Renal cortical epithelial cell (primary cell): ENCODE measurements at regions not wholly inside any gene's neighbourhood (a gene's known extent, or its start where the extent isn't known, plus 50 kb on each side); places are given as distances from the start of the nearest gene placed in this dataset.
A peak's percentile ranks its signal among the peaks of the same experiment; 100 is the strongest.

Experiments
- DNase-seq: peaks from one replicate; pipeline ENCODE4 v3.0.0-alpha.2; 2011; ENCODE audit warnings: low read depth

DNA sequence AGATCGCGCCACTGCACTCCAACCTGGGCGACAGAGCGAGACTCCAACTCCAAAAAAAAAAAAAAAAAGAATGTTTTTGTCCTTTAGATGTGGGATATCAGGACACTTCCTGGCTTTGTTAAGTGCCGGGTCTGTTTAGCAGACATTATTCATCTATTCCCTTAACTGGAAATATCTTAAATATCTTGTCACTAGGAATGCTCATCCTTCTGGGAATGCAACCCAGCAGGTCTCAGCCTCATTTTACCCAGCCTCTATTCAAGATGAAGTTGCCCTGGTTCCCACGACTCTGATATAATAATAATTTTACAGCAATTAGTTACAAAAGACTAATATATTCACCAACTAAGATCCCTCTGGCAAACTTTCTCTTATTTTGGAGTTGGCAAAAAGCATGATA, 260.9 kb upstream of the SLITRK3 start:
- no peak for DNase-seq

DNA sequence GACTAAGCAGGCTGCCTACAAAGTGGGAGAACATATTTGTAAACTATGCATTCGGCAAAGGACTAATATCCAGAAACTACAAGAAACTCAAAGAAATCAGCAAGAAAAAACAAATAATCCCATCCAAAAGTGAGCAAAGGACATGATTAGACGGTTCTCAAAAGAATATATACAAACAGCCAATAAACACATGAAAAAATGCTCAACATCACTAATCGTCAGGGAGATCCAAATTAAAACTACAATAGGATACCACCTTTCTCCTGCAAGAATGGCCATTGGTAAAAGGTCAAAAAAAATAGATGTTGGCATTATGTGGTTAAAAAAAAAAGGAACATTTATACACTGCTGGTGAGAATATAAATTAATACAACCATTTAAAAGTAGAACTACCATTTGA, 259.6 kb upstream of the SLITRK3 start:
- DNase-seq = no peak

DNA sequence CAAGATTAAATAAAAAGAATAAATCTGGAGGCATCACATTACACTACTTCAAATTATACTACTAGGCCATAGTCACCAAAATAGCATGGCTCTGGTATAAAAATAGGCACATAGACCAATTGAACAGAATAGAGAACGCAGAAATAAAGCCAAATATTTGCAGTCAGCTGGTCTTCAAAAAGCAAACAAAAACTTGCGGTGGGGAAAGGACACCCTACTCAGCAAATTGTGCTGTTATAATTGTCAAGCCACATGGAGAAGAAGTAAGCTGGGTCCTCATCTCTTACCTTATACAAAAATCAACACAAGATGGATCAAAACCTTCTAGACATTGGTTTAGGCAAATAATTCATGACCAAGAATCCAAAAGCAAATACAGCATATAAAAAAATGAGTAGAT, 259.2 kb upstream of the SLITRK3 start:
- no peak for DNase-seq

DNA sequence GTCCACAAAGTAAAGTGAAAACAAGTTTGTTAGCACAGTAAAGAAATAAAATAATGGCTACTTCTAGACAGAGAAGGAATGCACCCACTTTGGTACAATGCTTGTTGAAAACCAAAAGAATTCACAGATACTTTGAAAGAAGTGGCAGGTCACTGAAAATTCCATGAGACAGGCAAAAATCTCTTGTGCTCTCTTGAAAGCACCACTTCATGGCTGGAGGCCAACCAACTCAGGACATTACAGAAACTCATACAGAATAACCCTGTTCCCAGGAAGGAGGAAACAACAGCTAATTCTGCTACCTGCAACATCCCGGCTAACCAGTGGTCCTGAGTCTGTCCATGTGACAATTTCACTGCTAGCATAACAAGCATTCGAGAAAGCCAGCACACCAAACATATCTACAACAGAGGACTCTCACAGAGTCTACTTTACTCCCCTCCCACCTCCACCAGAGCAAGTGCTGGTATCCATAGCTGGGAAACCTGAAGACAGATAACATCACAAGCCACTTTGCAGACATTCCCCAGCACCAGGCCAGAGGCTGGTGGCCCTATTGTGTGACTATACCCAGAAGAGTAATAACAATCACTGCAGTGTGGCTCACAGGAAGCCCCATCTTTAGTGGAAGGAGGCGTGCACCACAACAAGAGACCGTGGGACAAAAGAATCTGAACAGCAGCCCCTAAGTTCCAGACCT, 255.3 kb upstream of the SLITRK3 start:
- DNase-seq = no peak

DNA sequence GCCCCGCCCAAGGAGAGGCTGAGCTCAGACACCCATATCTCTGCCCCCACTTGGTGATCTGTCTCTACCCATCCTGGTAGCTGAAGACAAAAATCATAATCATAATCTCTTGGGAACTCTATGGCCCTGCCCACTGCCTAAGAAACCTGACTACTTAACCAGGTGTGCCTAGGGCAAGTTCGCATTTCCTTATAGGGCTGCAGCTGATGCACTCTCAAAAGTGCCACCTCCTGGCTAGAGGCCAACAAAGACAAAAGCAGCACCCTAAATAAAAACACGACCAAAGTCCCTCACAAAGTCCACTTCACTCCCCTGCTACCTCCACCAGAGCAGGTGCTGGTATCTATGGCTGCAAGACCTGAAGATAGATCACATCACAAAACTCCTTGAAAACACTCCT, 250.4 kb upstream of the SLITRK3 start:
- no peak for DNase-seq

DNA sequence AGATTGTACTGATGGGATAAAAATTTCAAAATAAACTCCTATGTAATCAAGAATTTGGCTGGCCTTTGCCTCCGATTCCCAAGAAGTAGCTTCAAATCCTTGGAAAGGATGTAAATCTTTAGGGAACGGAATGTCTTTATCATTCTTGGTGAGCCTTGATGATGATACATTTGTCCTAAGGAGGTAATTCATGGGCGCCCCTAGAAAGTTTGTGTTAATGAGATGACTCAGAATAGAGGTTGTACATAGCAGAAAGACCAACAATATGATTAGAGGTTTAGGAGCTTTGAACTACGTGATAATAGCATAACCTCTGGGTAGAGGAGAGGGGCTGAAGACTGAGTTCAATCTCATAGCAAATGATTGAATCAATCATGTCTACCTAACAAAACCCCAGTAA, 248.6 kb upstream of the SLITRK3 start:
- no peak for DNase-seq

DNA sequence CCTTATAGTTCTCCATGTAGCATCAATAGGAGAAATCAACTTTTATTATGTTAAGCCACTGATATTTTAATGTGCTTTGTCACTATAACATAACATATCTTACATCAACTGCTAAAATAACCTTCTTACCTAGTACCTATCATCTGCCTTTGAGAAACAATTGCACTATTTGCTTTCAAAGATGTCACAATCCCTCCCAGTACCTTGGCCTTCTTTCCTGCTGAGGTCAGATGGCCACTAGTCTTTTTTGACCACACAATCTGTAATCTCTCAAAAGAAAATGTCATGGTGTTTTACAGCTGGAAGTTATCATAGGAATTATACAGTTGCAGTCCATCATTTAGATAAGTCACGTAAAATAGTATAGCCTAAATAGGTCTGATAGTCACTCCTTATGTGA, 247.5 kb upstream of the SLITRK3 start:
- no peak for DNase-seq

DNA sequence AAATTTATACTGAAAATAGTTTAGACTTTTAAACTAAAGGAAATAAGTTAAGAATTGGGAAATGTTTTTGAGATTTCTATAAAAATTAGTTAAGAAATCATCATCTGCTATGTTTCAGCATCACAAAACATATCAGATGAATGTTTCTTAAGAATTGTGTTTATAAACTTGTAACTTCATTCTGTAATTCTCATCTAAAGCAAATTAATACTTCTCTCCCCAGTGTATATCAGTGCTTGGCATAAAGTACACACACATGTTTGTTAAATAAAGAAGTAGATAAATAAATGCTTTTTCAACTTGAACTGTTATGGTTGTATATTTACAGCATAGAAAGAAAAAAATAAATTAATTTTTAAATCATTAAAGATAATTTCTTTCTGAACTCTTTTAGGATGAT, 245.9 kb upstream of the SLITRK3 start:
- DNase-seq = no peak

DNA sequence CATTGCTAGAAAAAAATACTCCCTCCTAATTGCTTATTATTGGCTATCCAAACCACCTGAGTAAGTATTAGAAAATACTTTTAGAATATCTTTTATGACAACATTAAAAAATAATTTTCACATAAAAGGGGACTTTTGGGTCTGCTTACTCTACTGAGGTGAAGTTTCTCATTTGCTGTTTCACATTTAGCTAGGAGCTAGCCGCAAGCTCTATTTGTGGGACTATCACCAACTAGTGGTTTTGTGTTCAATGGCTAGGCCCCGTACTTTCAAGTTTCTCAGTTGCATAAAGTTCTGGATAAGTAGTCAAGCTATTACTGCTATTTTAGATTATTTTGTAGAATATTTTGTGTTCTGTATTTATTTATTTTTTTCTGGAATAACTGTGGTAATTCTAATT, 244.2 kb upstream of the SLITRK3 start:
- DNase-seq = no peak

DNA sequence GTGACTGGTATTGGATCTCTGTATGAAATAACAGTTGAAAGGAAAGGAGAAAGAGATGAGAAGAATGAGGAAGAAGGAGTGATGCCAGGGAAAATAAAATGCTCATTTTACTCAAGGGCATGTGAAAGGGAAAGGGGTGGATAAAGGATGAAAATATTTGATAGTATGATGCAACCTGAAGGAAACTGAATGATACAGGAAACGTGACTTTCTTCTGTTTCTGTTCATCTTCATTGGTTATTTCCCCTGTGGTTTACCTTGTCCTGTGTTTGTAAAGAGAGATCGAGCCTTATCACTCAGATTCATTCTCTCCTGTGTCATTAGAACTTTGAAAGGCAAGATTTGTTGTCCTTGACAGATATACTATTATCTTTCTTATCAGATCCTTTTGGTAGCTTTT, 243.6 kb upstream of the SLITRK3 start:
- DNase-seq = no peak

DNA sequence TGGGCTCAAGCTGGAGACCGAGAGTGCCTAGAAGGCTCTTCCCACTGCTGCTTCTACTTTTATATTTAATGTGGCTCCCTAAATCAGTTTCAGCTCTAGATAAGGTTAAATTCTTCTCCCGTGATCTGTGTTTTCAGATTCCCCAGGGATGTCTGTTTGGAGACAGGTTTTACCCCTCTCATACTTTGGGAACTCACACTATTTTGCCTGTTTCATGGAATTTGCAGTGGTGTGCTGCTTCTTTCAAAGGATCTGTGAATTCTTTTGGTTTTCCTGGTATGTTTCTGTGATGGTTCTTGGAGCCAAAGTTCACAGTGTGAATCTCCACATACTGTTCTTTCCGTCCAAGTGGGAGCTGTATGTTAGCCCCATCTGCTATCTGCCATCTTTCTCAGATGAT, 238.3 kb upstream of the SLITRK3 start:
- DNase-seq = no peak

DNA sequence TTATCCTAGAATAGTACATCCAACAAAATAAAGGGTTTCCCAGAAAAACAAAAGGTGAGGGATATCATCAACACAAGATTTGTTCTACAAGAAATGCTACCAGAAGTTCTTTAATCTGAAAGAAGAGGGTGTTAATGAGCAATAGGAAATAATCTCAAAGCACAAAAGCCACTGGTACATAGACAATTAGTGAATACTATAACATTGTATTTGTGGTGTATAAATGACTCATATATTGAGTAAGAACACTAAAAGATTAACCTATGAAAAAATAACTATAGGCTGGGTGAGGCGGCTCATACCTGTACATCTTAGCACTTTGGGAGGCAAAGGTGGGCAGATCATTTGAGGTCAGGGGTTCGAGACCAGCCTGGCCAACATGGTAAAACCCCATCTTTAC, 210.2 kb upstream of the SLITRK3 start:
- peak; percentile 59 for DNase-seq

DNA sequence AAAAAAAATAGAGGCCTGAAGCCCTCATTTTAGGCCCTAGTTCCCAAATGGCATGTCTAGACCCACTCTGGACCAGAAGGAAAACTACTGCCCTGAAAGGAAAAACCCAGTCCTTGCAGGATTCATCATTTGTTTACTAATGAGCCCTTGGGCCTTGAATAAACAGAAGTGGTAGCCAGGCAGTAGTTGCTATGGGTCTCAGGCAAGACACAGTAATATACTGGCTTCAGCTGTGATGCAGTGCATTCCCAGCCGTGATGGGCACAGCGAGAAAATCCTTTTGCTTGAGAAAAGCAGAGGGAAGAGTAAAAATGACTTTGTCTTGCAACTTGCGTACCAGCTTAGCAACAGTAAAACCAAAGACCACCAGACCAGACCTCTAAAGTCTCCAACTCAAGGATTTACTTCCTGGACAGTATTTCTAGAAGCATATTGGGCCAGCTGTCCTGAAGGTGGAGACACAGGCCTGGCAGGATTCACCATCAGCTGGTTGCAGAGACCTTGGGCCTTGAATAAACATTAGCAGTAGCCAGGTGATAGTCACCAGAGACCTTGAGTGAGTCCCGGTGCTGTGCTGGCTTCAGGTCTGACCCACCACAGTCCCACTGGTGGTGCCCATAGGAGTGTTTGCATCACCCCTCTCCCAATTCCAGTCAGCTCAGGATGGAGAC, 208.3 kb upstream of the SLITRK3 start:
- peak; percentile 11 for DNase-seq

DNA sequence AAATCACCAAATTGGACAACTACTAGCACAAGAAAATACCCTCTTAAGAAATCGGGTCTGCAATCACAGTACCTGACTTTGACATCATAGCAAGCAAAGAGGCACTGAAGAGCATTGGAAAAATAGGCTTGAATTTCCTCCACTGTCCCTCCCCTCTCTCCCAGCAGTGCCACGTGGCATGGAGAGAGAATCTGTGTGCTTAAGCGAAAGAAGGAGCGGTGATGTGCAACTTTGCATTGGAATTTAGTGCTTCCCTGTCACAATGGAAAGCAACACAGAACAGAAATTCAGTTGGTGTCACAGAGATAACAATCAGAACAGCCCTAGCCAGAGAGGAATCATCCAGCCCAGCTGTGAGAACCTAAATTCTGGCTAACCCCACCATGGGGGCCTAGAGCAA, 207.5 kb upstream of the SLITRK3 start:
- no peak for DNase-seq

DNA sequence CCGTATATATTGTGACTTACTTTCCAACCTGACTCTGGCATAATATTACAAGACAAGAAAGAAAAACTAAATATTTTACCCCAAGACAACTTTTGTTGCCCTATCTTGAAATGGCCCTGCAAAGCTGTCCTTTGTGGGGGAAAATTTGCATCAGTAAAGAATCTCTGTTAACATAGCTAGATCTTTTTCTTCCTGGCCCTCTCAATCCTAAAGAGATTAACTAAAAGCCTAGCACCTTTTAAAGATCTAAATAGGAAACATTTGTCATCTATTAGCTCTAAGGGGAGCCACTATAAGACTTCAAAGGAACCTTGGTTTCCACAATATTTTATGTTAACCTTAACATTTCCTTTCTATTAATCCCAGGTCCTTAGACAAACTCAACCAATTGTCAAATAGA, 199.0 kb upstream of the SLITRK3 start:
- no peak for DNase-seq

DNA sequence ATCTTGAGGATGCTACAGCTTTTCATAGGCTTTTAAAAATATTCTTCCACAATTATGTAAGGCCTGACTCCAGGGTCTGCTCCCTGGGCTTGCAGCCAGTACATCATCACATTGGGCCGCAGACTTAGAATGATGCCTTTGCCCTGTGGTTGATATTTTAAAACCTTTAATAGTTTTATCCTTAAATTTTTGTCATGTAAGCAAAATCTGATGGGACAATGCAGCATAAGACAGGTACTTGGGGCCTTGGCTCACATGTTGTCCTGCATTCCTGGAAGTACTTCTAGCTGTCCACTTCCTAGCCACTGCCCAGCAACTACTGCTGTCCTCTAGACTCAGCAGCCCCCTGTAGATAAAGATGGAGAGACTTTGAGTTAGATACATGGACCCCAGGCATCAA, 197.3 kb upstream of the SLITRK3 start:
- DNase-seq = no peak

DNA sequence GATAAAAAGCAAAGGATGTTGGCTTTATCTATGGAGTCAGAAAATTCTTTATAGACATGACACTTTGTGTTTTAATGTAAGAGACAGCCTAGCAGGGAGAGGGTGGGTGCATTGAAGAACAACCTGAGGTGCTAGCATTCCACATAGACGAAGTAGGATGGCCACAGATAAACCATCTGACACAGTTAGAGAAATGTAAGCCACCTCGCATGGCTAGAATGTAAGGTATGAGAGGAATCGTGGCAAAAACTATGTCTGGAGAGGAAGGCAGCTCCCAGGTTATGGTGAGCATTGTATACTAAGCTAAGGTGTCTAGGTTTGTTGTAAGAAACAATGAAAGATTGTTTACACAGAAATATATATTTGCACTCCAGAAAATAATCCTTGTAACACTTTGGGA, 194.0 kb upstream of the SLITRK3 start:
- peak; percentile 9 for DNase-seq

DNA sequence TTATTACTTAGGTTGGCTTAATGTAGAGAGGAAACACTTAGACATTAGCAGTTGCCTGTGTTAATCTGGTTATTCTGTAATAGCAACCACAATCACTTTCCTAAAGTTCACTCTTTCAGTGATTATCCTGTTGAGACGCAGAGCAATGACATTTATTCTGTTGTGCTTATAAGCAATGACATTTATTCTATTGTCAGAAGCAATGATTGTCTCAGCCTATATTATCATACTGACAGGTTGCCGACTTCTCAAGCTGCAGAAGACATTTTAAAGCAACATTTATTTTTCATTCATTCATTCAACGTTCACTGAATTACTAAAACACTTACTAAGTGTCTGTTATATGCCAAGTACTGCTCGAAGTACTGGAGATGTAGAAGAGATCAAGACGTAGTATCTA, 193.5 kb upstream of the SLITRK3 start:
- no peak for DNase-seq

DNA sequence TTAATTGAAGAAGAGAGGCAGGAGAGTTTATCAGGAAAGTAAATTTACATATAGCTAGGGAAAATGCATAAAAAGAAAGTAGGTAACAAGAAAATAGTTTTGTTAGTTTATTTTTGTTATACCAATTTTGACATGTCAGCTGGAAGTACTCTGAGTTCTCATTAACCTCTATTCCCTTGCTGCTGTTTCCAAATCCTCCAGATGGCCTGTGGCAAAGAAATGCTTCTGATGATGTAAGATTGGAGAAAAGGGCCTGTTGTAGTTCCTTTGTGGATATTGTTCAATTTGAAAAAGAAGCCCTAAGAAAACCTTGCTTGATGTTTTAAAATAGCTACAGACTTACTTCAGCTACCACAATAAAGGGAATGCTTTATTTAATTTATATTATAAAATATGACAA, 192.9 kb upstream of the SLITRK3 start:
- no peak for DNase-seq

DNA sequence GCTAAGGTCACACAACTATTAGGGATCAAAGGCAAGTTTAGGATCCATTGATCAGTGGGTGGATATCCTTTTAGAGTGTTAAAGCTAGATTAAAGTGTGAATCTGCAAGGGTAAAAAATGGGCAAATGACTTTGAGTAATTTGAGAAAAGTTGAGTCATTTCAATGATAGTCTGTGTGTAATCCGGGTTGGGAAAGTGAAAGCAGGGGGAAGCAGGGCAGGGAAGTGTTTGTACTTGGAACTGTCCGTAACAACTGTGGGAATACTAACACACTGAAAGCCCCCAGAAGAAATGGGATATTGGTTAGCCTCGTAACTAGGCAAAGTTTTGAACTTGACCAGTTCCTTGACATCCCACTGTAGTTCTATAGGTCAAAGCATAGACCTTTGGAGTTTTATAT, 187.2 kb upstream of the SLITRK3 start:
- no peak for DNase-seq

DNA sequence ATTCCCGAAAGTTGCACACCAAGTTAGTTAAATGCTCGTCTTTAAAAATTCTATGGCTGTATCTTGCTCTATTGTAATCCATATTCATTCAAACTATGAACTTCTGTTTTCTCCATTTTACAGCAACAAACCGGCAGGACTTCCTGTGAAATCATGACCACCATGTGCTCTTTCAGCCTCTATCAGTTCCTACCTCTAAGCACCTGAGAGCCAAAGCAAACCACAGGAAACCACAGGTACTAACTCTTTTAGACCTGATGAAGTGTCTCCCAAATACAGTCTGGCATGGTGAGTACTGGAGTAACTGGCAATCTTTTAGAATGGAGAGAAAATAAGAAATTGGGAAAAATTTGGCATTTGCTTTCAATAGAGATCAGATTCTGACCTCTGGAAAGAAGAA, 186.5 kb upstream of the SLITRK3 start:
- no peak for DNase-seq

DNA sequence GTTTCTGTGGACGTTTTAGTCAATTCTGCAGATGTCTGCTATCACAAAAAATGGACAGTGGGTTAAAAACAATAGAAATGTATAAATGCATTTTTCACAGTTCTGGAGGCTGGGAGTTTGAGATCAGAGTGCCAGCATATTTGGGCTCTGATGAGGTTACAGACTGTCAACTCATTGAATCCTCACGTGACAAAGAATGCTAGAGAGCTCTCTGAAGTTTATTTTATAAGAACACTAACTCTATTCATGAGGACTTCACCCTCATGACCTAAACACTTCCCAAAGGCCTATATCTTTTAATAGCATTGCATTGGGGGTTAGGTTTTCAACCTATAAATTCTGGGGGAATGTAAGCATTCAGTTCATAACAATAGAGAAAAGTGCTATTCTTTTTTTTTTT, 182.6 kb upstream of the SLITRK3 start:
- no peak for DNase-seq

DNA sequence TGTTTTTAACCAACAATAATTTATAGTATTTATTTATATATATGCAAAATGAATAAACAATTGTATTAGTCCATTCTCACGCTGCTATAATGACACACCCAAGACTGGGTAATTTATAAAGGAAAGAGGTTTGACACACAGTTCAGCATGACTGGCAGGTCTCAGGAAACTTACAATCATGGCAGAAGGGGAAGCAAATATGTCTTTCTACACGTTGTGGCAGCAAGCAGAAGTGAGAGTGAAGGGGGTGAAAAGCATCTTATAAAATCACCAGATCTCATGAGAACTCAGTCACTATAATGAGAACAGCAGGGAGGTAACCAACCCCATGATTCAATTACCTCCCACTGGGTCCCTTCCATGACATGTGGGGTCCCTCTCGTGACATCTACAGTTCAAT, 162.8 kb upstream of the SLITRK3 start:
- no peak for DNase-seq

DNA sequence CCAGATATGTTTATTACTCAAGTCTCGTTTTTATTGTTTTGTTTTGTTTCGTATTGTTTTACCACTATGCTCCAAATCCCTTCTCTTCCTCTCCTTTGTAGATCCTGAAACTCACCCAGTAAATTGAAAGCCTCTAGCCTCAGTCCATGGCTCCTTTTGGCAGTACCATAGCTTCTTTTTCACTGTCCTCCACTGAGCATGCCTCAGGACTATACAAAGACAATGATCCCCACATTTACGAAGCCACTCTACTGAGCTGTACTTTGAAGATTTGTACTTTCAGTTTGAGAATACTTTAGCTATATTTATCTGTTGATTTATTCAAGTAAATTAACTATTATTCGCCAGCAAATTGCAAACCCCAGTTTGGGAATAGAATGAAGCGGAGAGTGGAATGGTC, 159.1 kb upstream of the SLITRK3 start:
- DNase-seq = no peak
